Iris pigment epithelial cell (primary cell): ENCODE measurements at regions not wholly inside any gene's neighbourhood (a gene's known extent, or its start where the extent isn't known, plus 50 kb on each side); places are given as distances from the start of the nearest gene placed in this dataset.
"Not testable (repeated sequence)": the region's sequence is repeated elsewhere in the genome, so short reads cannot be mapped to it uniquely, and the experiment has no call there.

Experiments
- DNase-seq: peaks from one replicate; pipeline ENCODE4 v3.0.0-alpha.2; 2011; ENCODE audit warnings: low read depth

DNA sequence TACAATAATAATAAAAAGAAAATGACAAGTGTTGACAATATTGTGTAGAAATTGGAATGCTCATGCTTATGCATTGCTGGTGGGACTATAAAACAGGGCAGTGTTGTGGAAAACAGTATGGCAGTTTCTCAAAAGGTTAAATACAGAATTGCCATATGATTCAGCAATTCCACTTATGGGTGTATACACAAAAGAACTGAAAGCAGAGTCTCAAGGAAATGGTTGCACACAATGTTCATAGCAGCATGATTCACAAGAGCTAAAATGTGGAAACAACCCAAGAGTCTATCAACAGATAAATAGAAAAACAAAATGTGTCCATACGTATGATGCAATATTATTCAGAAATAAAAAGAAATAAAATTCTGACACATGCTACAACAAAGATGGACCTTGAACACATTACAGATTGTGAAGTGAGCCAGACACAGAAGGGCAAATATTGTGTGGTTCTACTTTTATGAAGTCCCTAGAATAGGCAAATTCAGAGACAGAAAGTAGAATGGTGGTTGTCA is 64.8 kb upstream of the GRM8 start:
- peak; percentile 61 for DNase-seq

DNA sequence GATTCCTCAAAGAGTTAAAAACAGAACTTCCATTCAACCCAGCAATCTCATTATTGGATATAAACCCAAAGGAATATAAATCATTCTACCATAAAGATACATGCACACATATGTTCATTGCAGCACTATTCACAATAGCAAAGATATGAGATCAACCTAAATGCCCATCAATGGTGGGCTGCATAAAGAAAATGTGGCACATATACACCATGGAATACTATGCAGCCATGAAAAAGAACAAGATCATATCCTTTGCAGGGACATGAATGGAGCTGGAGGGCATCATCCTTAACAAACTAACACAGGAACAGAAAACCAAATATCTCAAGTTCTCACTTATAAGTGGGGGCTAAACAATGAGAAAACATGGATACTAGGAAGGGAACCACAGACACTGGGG is 64.1 kb upstream of the GRM8 start:
- not testable (repeated sequence) for DNase-seq

DNA sequence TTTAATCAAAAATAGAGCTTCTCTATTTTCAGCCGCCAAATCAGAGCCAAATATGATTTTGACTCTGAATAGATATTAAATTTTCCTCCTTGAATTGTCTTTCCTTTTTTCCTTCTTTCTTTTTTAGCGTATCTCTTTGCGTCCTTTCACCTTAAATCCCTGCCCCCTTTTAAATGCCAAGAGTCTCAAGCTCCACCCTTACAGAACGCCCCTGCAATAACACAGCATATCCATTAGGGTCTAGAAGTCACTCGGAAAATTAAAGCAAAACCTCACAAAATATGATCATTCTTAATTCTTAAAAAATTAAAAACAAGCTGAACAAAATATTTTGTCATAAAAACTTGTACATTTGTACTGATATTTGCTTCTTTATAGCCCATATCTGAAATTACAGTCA is 51.3 kb upstream of the GRM8 start:
- no peak for DNase-seq

DNA sequence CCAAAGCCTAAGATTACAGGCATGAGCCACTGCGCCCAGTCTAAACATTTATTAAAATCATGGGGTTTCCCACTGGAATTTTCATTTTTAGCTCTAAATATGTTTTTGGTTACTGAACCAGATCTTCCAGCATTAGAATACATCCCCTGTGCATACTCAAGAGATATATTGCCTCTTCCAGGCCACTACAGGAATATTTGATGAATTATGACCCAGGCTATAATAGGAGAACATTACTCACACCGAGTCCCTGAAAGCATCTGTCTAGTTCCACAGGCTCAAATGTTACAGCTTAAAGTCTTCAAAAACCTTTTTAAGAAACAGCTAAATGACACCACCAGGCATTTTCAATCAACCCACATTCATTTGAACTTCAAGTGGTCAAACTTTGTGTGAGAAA is 50.4 kb upstream of the GRM8 start:
- no peak for DNase-seq
